Germinal center (tissue), 1 donor: ENCODE measurements at regions not wholly inside any gene's neighbourhood (a gene's known extent, or its start where the extent isn't known, plus 50 kb on each side); places are given as distances from the start of the nearest gene placed in this dataset.

ENCODE experiments used
- DNase-seq: peaks from one replicate; pipeline ENCODE4 v3.0.0; 2012; ENCODE audit warnings: mixed read lengths, low spot score

GRCh38 chr6:163950159-163950558 is 535.6 kb downstream of the QKI start:
- DNase-seq = no peak

- no peak for DNase-seq
These were observed 534.9 kb downstream of the QKI start for GRCh38 chr6:163949431-163949830.

- DNase-seq = no peak
These were observed 533.7 kb downstream of the QKI start for GRCh38 chr6:163948250-163948649.

GRCh38 chr6:163947276-163947675 is 532.8 kb downstream of the QKI start:
- DNase-seq = no peak

- no peak for DNase-seq
These were observed 531.9 kb downstream of the QKI start for GRCh38 chr6:163946437-163946836.

- no peak for DNase-seq
These were observed 531.3 kb downstream of the QKI start for GRCh38 chr6:163945808-163946207.

- DNase-seq = no peak
These were observed 530.4 kb downstream of the QKI start for GRCh38 chr6:163944897-163945296.

GRCh38 chr6:163943607-163944385 is 529.3 kb downstream of the QKI start:
- DNase-seq = no peak

- DNase-seq = no peak
These were observed 528.3 kb downstream of the QKI start for GRCh38 chr6:163942790-163943189.

- no peak for DNase-seq
These were observed 527.1 kb downstream of the QKI start for GRCh38 chr6:163941624-163941976.

- no peak for DNase-seq
These were observed 526.4 kb downstream of the QKI start for GRCh38 chr6:163940705-163941623.

- no peak for DNase-seq
These were observed 522.6 kb downstream of the QKI start for GRCh38 chr6:163937071-163937470.

- DNase-seq = no peak
These were observed 520.7 kb downstream of the QKI start for GRCh38 chr6:163935158-163935762.

GRCh38 chr6:163930012-163930411 is 515.5 kb downstream of the QKI start:
- DNase-seq = no peak

- no peak for DNase-seq
These were observed 515.0 kb downstream of the QKI start for GRCh38 chr6:163929538-163929937.

GRCh38 chr6:163926642-163927041 is 512.1 kb downstream of the QKI start:
- DNase-seq = no peak

GRCh38 chr6:163925839-163926238 is 511.3 kb downstream of the QKI start:
- no peak for DNase-seq

- DNase-seq = no peak
These were observed 509.3 kb downstream of the QKI start for GRCh38 chr6:163923658-163924411.

- DNase-seq = no peak
These were observed 508.0 kb downstream of the QKI start for GRCh38 chr6:163922562-163922961.

- DNase-seq = no peak
These were observed 505.1 kb downstream of the QKI start for GRCh38 chr6:163919652-163920051.

- no peak for DNase-seq
These were observed 502.0 kb downstream of the QKI start for GRCh38 chr6:163916315-163917081.
